Activated CD8-positive, alpha-beta memory T cell treated with anti-CD3 and anti-CD28 coated beads for 24 hours (primary cell): ENCODE measurements at regions not wholly inside any gene's neighbourhood (a gene's known extent, or its start where the extent isn't known, plus 50 kb on each side); places are given as distances from the start of the nearest gene placed in this dataset.
"Not testable (repeated sequence)": the region's sequence is repeated elsewhere in the genome, so short reads cannot be mapped to it uniquely, and the experiment has no call there.

Experiments used
- DNase-seq: peaks from one replicate; pipeline ENCODE4 v3.0.0-alpha.2; 2020

- no peak for DNase-seq
Measured at GRCh38 chr9:108762348-108763055, 93.3 kb downstream of the ACTL7B start.

GRCh38 chr9:108761655-108762347 lies 94.0 kb downstream of the ACTL7B start:
- DNase-seq, result peak; percentile 61

- DNase-seq, result no peak
Measured at GRCh38 chr9:108760841-108761240, 94.9 kb downstream of the ACTL7B start.

GRCh38 chr9:108759835-108760234 lies 96.0 kb downstream of the ACTL7B start:
- no peak for DNase-seq

- no peak for DNase-seq
Measured at GRCh38 chr9:108759399-108759798, 96.4 kb downstream of the ACTL7B start.

- DNase-seq, result no peak
Measured at GRCh38 chr9:108756746-108757490, 98.9 kb downstream of the ACTL7B start.

GRCh38 chr9:108755979-108756378 lies 99.8 kb downstream of the ACTL7B start:
- DNase-seq, result no peak

GRCh38 chr9:108751369-108751768 lies 104.4 kb downstream of the ACTL7B start:
- no peak for DNase-seq

GRCh38 chr9:108750661-108751215 lies 105.0 kb downstream of the ACTL7B start:
- DNase-seq, result no peak

- DNase-seq, result no peak
Measured at GRCh38 chr9:108748776-108749175, 107.0 kb downstream of the ACTL7B start.

GRCh38 chr9:108746864-108747263 lies 108.9 kb downstream of the ACTL7B start:
- DNase-seq, result no peak

GRCh38 chr9:108746001-108746400 lies 109.8 kb downstream of the ACTL7B start:
- no peak for DNase-seq

- no peak for DNase-seq
Measured at GRCh38 chr9:108744641-108745040, 111.1 kb downstream of the ACTL7B start.

- DNase-seq, result no peak
Measured at GRCh38 chr9:108743901-108744371, 111.8 kb downstream of the ACTL7B start.

GRCh38 chr9:108743416-108743815 lies 112.4 kb downstream of the ACTL7B start:
- DNase-seq, result no peak

- no peak for DNase-seq
Measured at GRCh38 chr9:108742191-108742590, 113.6 kb downstream of the ACTL7B start.

GRCh38 chr9:108731292-108731691 lies 124.5 kb downstream of the ACTL7B start:
- DNase-seq, result not testable (repeated sequence)

GRCh38 chr9:108727580-108728111 lies 128.1 kb downstream of the ACTL7B start:
- no peak for DNase-seq

GRCh38 chr9:108724652-108725051 lies 131.1 kb downstream of the ACTL7B start:
- DNase-seq, result no peak

GRCh38 chr9:108724122-108724521 lies 131.7 kb downstream of the ACTL7B start:
- DNase-seq, result no peak

- DNase-seq, result no peak
Measured at GRCh38 chr9:108722396-108722795, 133.4 kb downstream of the ACTL7B start.

- no peak for DNase-seq
Measured at GRCh38 chr9:108720191-108720642, 135.6 kb downstream of the ACTL7B start.

- no peak for DNase-seq
Measured at GRCh38 chr9:108710424-108710823, 145.4 kb downstream of the ACTL7B start.
